GM19035 (cell line): ENCODE measurements at regions not wholly inside any gene's neighbourhood (a gene's known extent, or its start where the extent isn't known, plus 50 kb on each side); places are given as distances from the start of the nearest gene placed in this dataset.
"Not testable (repeated sequence)": the region's sequence is repeated elsewhere in the genome, so short reads cannot be mapped to it uniquely, and the experiment has no call there.

Experiments used
- ATAC-seq: cut with Tn5 transposase; IDR thresholded peaks from one replicate; pipeline ENCODE4 v1.9.1; 2021; ENCODE audit not compliant: unreplicated experiment

DNA sequence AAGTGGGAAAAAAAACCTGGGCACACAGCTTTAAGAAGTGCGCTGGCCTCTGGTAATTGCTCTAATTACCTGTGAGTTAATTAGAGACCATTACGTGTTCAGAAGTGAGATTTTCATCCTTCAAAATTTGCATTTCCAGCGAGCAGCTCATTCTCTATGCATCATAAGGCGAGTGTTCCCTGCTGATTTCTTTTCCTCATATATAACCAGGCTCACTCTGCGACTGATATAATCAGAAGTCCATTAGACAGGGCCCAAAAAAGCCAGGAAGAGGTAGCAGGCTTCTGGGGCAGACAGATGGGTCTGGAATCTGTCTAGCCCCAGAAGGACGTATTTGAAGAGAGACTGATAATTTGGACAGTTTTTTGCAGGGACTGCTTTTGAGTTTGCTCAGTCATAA, 158.7 kb downstream of the MTHFS start:
- ATAC-seq, result no peak

DNA sequence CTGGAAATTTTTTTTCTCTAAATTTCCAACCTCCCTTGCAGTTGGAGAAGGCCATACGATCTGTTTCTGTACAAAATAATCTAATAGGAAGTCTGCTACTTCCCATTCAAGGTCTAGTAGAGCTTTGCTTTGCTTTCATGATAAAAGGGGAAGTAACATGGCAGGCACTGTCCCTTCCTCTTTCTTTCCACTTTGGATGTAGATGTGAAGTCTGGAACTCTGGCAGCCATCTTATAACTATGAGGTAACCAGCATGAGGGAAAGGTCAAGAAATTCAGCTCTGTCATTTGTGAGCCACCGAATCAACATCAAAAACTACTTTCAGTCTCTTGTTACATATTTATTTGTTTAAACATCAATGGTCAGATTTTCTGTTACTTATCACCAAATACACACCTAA, 156.3 kb downstream of the MTHFS start:
- ATAC-seq, result no peak

DNA sequence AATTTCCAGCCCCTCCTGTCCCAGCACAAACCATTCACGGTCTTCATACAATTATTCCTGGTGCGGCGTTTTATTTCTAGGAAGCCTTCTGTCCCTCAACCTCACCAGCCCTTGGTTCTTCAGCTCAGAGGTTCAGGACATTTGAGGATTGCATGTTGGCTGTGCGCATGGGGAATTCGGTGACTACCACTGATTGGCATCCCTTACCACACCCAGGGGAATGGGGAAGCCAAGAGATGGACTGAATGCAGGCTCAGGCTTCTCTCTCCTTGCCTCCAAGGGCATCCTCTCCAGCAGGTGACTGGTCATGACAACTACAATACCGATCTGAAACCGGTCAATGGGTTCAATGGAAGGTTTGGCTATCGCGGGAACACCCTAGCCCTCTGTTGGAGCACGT, 153.8 kb downstream of the MTHFS start:
- ATAC-seq, result no peak

DNA sequence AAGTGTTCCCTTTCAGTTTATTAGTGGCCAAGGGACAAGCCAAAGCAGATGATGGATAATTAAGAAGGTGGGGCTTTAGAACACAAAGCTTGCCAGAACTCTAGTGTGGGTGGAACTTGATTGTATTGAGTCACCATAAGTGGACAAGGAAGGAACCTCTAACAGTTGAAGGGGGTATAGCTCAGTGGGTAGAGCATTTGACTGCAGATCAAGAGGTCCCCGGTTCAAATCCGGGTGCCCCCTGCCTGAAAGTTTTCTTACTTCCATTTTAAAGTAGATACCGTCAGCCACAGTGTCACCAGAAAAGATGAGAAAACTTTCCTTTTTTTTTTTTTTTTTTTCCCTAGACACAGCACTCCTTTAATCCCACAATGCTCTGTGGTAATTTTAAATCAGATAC, 152.3 kb downstream of the MTHFS start:
- ATAC-seq, result not testable (repeated sequence)

DNA sequence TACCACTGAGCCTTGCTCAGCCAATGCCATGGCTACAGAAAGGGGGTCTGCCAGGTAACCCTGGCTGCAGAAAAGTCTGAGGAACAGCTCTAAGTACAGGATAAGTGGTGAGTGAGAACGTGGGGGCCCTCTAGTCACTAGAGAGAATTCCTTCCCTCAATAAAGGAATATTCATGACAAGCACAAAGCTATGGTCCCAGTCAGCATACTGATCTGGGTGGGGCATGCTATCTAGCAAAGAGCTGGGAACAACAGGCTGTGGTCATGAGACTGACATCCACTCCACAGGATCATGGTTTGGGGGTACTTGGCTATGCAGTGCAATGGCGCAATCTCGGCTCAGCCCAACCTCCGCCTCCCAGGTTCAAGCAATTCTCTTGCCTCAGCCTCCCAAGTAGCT, 140.4 kb downstream of the MTHFS start:
- no peak for ATAC-seq

DNA sequence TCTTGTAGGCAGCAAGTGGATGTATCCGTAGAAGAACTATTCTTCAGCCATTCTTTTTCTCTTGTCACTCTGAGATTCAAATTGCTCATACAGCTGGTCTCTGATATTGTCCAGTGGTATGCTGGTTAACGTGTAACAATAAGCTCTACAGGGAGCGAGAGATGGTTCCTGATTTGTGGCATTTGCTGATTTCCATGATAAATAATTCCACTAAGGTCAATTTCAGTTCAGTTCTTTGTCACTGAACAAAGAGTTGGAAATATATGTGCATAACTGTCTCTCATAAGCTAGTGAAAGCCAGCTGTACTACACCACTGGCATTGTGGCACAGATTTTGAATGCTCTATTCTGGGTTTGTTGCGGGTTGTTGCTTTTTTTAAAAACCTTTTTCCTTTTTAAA, 131.7 kb downstream of the MTHFS start:
- no peak for ATAC-seq

DNA sequence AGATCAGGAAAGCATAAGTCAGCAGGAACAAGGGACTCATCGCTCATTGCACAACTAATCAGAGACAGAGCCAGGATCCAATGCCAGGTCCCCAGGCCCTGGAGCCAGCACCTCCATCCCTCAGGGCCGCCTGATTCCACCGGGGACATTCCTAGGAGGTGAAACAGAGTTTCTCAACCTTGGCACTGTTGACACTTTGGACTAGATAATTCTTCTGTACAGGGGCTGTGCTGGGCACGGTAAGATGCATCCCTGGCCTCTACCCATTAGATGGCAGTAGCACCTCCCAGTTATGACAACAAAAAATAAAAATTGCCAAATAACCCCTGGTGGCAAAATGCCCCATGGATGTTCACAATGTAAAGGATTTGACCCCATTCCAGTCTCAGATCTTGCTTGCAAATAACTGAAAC, 127.7 kb downstream of the MTHFS start:
- ATAC-seq, result no peak

DNA sequence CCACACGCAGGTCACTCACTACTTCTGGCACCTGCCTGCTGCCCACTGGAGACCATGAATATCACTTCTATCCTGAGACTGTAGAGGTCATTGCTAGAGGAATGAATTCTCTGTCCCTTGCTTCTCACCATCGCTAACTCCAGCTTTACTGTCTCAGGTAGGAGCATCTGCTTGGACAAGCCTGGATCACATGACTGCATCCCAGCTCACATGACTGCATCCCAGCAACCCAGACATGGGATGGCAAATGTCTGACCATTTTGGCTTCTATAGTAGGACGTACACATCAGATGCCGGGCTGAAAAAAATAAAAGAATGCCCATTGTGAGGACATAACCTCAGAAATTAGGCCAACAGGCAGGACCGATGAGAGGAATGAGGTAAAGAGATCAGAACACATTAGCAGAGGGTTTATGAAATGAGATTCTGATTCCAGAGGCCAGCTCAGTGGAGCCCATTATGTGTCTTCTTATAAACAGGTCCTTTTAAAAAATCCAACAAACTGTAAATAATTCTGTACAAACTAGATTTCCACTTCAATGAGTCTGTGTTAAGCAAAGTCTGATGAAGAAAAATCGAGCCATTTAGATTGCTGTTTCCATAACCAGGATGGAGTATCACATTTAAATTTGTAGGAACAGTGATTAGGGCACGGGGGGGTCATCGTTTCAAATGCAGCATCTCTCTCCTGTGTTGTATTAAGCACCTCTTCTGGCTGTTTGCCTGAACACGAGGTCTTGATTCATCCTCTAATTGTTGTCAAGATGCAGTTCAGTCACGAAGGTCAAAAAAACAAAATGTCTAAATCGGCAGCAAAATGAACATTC, 126.7 kb downstream of the MTHFS start:
- no peak for ATAC-seq

DNA sequence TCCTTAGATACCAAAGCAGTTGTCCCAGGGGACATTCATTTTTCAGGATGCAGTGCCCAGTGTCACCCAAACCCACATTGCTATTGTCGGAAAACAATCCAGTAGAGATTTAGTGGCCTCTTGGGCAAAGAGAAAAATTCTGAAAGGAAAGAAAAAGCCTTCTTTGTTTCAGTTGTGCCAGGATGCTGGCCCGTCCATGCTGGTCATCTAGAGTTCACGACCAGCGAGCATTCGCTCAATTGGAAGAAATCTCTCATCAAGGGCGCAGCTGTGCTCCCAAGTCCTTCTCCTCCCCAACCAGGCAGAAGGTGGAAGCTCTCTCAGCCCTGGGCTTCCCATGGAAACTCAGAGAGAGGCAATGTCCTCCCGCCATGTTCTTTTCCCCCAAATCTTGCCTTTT, 123.7 kb downstream of the MTHFS start:
- ATAC-seq, result no peak

DNA sequence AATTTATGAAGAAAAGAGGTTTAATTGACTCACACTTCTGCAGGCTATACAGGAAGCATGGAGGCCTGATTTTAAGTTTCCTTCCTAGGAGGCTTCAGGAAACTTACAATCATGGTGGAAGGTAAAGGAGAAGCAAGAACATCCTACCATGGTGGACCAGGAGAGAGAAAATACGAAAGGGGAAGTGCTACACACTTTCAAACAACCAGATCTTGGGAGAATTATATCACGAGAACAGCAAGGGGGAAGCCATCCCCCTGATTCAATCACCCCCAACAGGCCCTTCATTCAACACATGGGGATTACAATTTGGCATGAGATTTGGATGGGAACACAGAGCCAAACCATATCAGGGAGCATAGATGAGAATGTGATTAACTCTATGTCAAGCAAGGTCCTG, 121.0 kb downstream of the MTHFS start:
- ATAC-seq, result no peak

DNA sequence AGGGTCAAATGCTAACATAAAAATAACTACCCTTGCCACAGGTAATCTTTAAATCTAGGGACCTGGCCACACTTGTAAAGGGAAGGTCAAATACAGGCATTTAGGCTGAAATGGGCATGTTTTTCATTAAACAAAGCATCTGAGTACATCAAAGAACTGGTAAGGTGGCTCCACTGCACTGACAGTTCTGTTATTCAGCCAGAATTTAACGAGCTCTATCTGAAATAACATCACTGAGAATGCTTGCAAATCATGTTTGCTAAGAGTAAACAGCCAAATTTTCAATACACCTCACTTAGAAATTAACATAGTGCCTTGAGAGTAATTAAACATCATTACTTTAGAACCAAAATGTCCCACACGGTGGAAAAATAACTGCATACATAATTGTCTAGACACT, 118.9 kb downstream of the MTHFS start:
- no peak for ATAC-seq

DNA sequence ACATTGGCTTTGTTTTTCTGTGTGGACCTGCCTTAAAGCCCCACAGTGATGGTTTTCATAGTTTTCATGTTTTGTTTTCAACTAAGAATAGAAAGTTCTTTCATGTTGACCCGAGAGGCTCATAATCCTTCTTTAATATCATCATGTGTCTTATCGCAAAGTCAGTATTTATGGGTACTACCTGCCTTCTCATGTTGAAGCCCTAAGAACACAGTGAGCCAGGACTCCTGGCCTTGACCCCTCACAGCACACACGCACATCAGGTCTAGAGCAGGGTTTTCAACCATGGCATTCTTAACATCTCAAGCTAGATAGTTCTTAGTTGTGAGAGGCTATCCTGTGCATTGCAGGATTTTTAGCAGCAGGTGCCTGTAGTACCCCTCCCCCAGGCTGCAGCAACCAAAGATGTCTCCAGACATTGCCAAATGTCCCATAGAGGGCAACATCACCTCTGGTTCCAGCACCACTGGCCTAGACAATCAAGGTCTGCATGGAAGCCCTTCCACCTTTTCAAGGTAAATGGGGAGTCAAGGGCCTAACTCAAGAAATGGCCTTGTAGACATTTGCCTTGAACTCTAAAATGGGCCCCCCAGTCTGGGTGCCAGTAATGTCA, 118.3 kb downstream of the MTHFS start:
- no peak for ATAC-seq

DNA sequence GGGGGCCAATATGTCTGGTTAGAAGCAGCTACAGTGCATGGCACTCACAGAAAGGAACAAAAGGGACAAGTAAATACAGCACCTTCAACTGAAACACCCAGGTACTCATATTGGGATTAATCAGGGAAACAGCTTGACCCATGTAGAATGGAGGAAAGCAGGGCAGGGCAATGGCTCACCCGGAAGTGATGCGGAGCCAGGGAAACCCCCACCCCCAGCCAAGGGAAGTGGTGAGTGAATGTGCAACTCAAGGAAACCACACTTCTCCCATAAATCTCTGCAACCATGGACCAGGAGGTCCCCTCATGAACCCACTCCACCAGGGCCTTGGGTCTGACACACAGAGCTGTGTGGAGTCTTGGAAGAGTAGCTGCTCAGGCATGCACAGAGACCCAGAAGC, 117.1 kb downstream of the MTHFS start:
- no peak for ATAC-seq

DNA sequence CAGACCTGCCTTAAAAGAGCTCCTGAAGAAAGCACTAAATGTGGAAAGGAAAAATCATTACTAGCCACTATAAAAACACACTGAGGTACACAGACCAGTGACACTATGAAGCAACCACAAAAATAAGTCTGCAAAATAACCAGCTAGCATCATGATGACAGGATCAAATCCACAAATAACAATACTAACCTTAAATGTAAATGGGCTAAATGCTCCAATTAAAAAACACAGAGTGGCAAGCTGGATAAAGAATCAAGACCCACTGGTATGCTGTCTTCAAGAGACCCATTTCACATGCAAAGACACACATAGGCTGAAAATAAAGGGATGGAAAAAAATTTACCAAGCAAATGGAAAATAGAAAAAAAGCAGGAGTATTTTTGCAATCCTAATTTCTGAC, 114.5 kb downstream of the MTHFS start:
- not testable (repeated sequence) for ATAC-seq
